ENCODE measurements at regions not wholly inside any gene's neighbourhood (a gene's known extent, or its start where the extent isn't known, plus 50 kb on each side); places are given as distances from the start of the nearest gene placed in this dataset.

DNA sequence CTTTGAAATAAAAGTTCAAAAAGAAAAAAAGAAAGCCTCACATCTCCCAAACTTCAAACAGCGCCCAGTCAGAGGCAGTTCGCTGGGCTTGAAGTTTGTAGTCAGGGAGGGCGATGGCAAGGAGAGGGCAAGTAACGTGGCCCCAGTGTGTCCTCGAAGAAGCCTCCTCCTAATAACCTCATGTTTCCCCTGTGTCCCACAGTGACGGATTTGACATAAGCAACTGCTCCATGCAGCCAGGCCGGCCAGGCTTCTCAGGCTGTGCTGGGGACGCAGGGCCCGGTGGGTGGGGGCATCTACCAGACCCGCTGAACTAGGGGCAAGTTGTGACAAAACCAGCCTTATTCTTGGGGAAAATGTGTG lies 172.2 kb downstream of the ERCC6L2 start:
- TF ChIP-seq CTCF (IDR thresholded peaks at IDR 0.05): no peak
- TF ChIP-seq POLR2A (IDR thresholded peaks at IDR 0.05; ENCODE audit: low read length): no peak
- TF ChIP-seq MAFK (IDR thresholded peaks at IDR 0.05; ENCODE audit: partially characterized antibody): no peak
- no peak for TF ChIP-seq SMC3 (IDR thresholded peaks at IDR 0.05)
- TF ChIP-seq FOSL2 (IDR thresholded peaks at IDR 0.05): no peak
- TF ChIP-seq FOSL2 (CRISPR knock-in tag; IDR thresholded peaks at IDR 0.05): no peak
